SK-N-SH (cell line): ENCODE measurements at regions not wholly inside any gene's neighbourhood (a gene's known extent, or its start where the extent isn't known, plus 50 kb on each side); places are given as distances from the start of the nearest gene placed in this dataset.

ENCODE experiments used
- CTCF ChIP-seq: fragments of 200-600 bp; sonication (generic); IDR thresholded peaks from 2 replicates; pipeline ENCODE4 v1.6.1; 2017; ENCODE audit warnings: antibody characterized with exemption, mild to moderate bottlenecking, moderate library complexity
- ELF1 ChIP-seq: IDR thresholded peaks from 2 replicates; pipeline ENCODE4 v1.4.0; 2012
- EZH2phosphoT487 ChIP-seq: fragments of 200-600 bp; sonication (generic); IDR thresholded peaks from 2 replicates; pipeline ENCODE4 v1.6.1; 2017; ENCODE audit warnings: low read depth, mixed run types, mild to moderate bottlenecking, antibody characterized with exemption, moderate library complexity, borderline replicate concordance
- FOXM1 ChIP-seq: IDR thresholded peaks from 2 replicates; pipeline ENCODE4 v1.4.0; 2012; ENCODE audit warnings: low read depth, mild to moderate bottlenecking
- MAX ChIP-seq: IDR thresholded peaks from 2 replicates; pipeline ENCODE4 v1.4.0; 2012; ENCODE audit warnings: low read depth
- MXI1 ChIP-seq: IDR thresholded peaks from 2 replicates; pipeline ENCODE4 v1.6.1; 2012; ENCODE audit warnings: mild to moderate bottlenecking, low read depth, low read length, improper control_type of control experiment
- POLR2AphosphoS5 ChIP-seq: IDR thresholded peaks from 2 replicates; pipeline ENCODE4 v1.6.1; 2012; ENCODE audit warnings: low read depth, low read length
- RAD21 ChIP-seq: IDR thresholded peaks from 2 replicates; pipeline ENCODE4 v1.6.1; 2012; ENCODE audit warnings: mild to moderate bottlenecking, low read length
- REST ChIP-seq: IDR thresholded peaks from 2 replicates; pipeline ENCODE4 v1.6.1; 2012; ENCODE audit warnings: mild to moderate bottlenecking, low read depth, low read length, moderate library complexity
- SIN3A ChIP-seq: IDR thresholded peaks from 2 replicates; pipeline ENCODE4 v1.6.1; 2012; ENCODE audit warnings: low read depth, mild to moderate bottlenecking, low read length, moderate library complexity, borderline replicate concordance
- TCF12 ChIP-seq: IDR thresholded peaks from 2 replicates; pipeline ENCODE4 v1.4.0; 2012
- USF2 ChIP-seq: fragments of 150-350 bp; IDR thresholded peaks from 2 replicates; pipeline ENCODE4 v1.6.1; 2017; ENCODE audit warnings: antibody characterized with exemption, low read length, low read depth, borderline replicate concordance

- TF ChIP-seq CTCF = no peak
- TF ChIP-seq EZH2phosphoT487 = no peak
- TF ChIP-seq TCF12 = no peak
- no peak for TF ChIP-seq POLR2AphosphoS5
- no peak for TF ChIP-seq USF2
- TF ChIP-seq ELF1 = no peak
- no peak for TF ChIP-seq MAX
- no peak for TF ChIP-seq REST
- TF ChIP-seq FOXM1 = no peak
- no peak for TF ChIP-seq MXI1
- no peak for TF ChIP-seq SIN3A
- no peak for TF ChIP-seq RAD21
Observed at GRCh38 chr18:55990186-55990585, 402.2 kb upstream of the TCF4 start.
